ENCODE measurements at regions not wholly inside any gene's neighbourhood (a gene's known extent, or its start where the extent isn't known, plus 50 kb on each side); places are given as distances from the start of the nearest gene placed in this dataset.

- DNase-seq (ENCODE audit: low spot score) = no peak
Observed at GRCh38 chr2:8452979-8453903, 228.6 kb upstream of the ID2 start.

- peak; percentile 58 for DNase-seq (ENCODE audit: low spot score)
Observed at GRCh38 chr2:8453904-8454302, 228.0 kb upstream of the ID2 start.

GRCh38 chr2:8454797-8455196 is 227.1 kb upstream of the ID2 start:
- DNase-seq (ENCODE audit: low spot score) = no peak

- DNase-seq (ENCODE audit: low spot score) = no peak
Observed at GRCh38 chr2:8455236-8456150, 226.4 kb upstream of the ID2 start.

- DNase-seq (ENCODE audit: low spot score) = no peak
Observed at GRCh38 chr2:8456151-8457091, 225.4 kb upstream of the ID2 start.

- DNase-seq (ENCODE audit: low spot score) = no peak
Observed at GRCh38 chr2:8457092-8457481, 224.8 kb upstream of the ID2 start.

- DNase-seq (ENCODE audit: low spot score) = peak; percentile 35
Observed at GRCh38 chr2:8457699-8458502, 224.0 kb upstream of the ID2 start.

- no peak for DNase-seq (ENCODE audit: low spot score)
Observed at GRCh38 chr2:8458503-8459459, 223.1 kb upstream of the ID2 start.

GRCh38 chr2:8459474-8459873 is 222.4 kb upstream of the ID2 start:
- no peak for DNase-seq (ENCODE audit: low spot score)

- no peak for DNase-seq (ENCODE audit: low spot score)
Observed at GRCh38 chr2:8461341-8461740, 220.5 kb upstream of the ID2 start.

GRCh38 chr2:8462280-8462679 is 219.6 kb upstream of the ID2 start:
- DNase-seq (ENCODE audit: low spot score) = no peak

- no peak for DNase-seq (ENCODE audit: low spot score)
Observed at GRCh38 chr2:8462899-8463648, 218.8 kb upstream of the ID2 start.

- no peak for DNase-seq (ENCODE audit: low spot score)
Observed at GRCh38 chr2:8465560-8465959, 216.3 kb upstream of the ID2 start.

- DNase-seq (ENCODE audit: low spot score) = peak; percentile 81
Observed at GRCh38 chr2:8469709-8470493, 212.0 kb upstream of the ID2 start.

GRCh38 chr2:8472545-8473323 is 209.1 kb upstream of the ID2 start:
- DNase-seq (ENCODE audit: low spot score) = no peak

GRCh38 chr2:8475349-8476031 is 206.4 kb upstream of the ID2 start:
- DNase-seq (ENCODE audit: low spot score) = peak; percentile 89
